PC-9 (cell line): ENCODE measurements at regions not wholly inside any gene's neighbourhood (a gene's known extent, or its start where the extent isn't known, plus 50 kb on each side); places are given as distances from the start of the nearest gene placed in this dataset.

ENCODE experiments used
- BruUV-seq: library from RNA; stranded (reverse); fragments of 400-500 nt; replicated peaks from 2 replicates; lab custom pipeline; 2021; lab: Mats Ljungman, UMichigan
- CTCF ChIA-PET: fragments of 300-600 bp; sonication (Branson Sonifier 250); formaldehyde crosslinking; loops from one replicate; lab custom pipeline; 2022; ENCODE audit warnings: antibody characterized with exemption; lab: Charles Lee
- POLR2A ChIA-PET: fragments of 300-600 bp; sonication (Branson Sonifier 250); formaldehyde crosslinking; loops from one replicate; lab custom pipeline; 2022; ENCODE audit warnings: antibody characterized with exemption; ENCODE audit not compliant: unreplicated experiment; lab: Charles Lee
- DNase-seq, 2 experiments: peaks; one replicate each; pipeline versions ENCODE4 v3.0.0 to v3.0.0-alpha.2; 2015 to 2022; ENCODE audit warnings: mixed read lengths in 1 of 2
- H2AFZ ChIP-seq: fragments of 200-600 bp; sonication (generic); 2 replicates; pipeline ENCODE4 v1.8.1; 2017; ENCODE audit warnings: antibody characterized with exemption
- H3F3A ChIP-seq: fragments of 200-600 bp; sonication (generic); 2 replicates; pipeline ENCODE4 v1.8.1; 2017; ENCODE audit warnings: antibody characterized with exemption, mild to moderate bottlenecking, low read depth; ENCODE audit not compliant: insufficient read depth
- H3K27ac ChIP-seq: fragments of 200-600 bp; sonication (generic); 2 replicates; pipeline ENCODE4 v1.6.1; 2016; ENCODE audit warnings: mixed run types
- H3K27me3 ChIP-seq: fragments of 200-600 bp; sonication (generic); 2 replicates; pipeline ENCODE4 v1.6.1; 2016; ENCODE audit warnings: low read depth, mixed run types; ENCODE audit not compliant: insufficient read depth
- H3K36me3 ChIP-seq: fragments of 200-600 bp; sonication (generic); 2 replicates; pipeline ENCODE4 v1.6.1; 2016; ENCODE audit warnings: low read depth, mixed run types
- H3K4me1 ChIP-seq: fragments of 200-600 bp; sonication (generic); replicated peaks from 2 replicates; pipeline ENCODE4 v1.6.1; 2016; ENCODE audit warnings: mixed run types; ENCODE audit not compliant: insufficient read depth
- H3K4me2 ChIP-seq: fragments of 200-600 bp; sonication (generic); 2 replicates; pipeline ENCODE4 v1.6.1; 2017; ENCODE audit warnings: mixed run types
- H3K4me3 ChIP-seq: fragments of 200-600 bp; sonication (generic); 2 replicates; pipeline ENCODE4 v1.6.1; 2016; ENCODE audit warnings: mixed run types
- H3K79me2 ChIP-seq: fragments of 200-600 bp; sonication (generic); 2 replicates; pipeline ENCODE4 v1.6.1; 2017; ENCODE audit warnings: low read depth, mixed run types
- H3K9me2 ChIP-seq: fragments of 200-600 bp; sonication (generic); 2 replicates; pipeline ENCODE4 v1.8.1; 2017; ENCODE audit warnings: mild to moderate bottlenecking; ENCODE audit not compliant: insufficient read depth
- H3K9me3 ChIP-seq: fragments of 200-600 bp; sonication (generic); 2 replicates; pipeline ENCODE4 v1.8.1; 2016; ENCODE audit warnings: low read depth; ENCODE audit not compliant: insufficient read depth
- H4K20me1 ChIP-seq: fragments of 200-600 bp; sonication (generic); 2 replicates; pipeline ENCODE4 v1.8.1; 2017; ENCODE audit not compliant: insufficient read depth
- EZH2 ChIP-seq: fragments of 200-600 bp; sonication (generic); IDR thresholded peaks from 2 replicates; pipeline ENCODE4 v1.8.0; 2017; ENCODE audit warnings: antibody characterized with exemption, low read depth
- intact Hi-C: fragments of 100-400 bp; cut with micrococcal nuclease; formaldehyde crosslinking; loops from one replicate; pipeline ENCODE4 v1.10.0; 2022; ENCODE audit not compliant: unreplicated experiment
- TF ChIP-seq, protein P1 (sequence below): fragments of 200-600 bp; sonication (generic); conservative IDR thresholded peaks from 2 replicates; pipeline ENCODE4 v1.6.1; 2017; ENCODE audit warnings: mixed run types, antibody characterized with exemption, mild to moderate bottlenecking, moderate library complexity

DNA sequence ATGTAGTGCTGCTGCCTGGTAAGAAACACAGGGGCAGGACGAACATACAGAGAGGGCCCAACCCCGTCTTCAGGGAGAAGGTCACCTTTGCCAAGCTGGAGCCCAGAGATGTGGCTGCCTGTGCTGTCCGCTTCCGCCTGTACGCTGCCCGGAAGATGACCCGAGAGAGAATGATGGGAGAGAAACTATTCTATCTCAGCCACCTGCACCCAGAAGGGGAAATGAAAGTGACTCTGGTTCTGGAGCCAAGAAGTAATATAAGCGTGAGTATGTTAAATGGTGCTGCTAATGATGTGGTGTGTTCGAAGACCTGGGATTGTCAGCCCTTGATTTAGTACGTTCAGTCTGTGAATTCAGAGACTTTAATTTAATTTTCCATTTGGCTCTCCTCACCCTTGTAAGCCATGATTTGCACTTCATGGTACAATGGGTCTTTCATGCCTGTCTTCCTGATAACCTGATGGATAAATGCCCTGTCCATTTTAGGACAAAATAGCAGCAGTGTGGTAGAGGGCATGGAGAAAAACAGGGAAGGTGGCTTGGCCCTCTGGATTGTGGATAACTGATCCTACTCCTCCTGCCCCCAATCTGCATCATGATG, 318.9 kb downstream of the SNAPC1 start:
- Histone ChIP-seq H3K9me2 (no peaks in the 10 kb centered on the region), H4K20me1 (no peaks in the 10 kb centered on the region), H2AFZ (no peak overlapping the region), H3K36me3 (no peaks in the 10 kb centered on the region), H3K27ac (no peak overlapping the region), H3K4me1 (no peaks in the 10 kb centered on the region), H3K9me3 (no peaks in the 10 kb centered on the region), H3K79me2 (no peaks in the 10 kb centered on the region), H3K4me3 (no peak overlapping the region), H3K4me2 (no peak overlapping the region), H3F3A (no peaks in the 10 kb centered on the region), H3K27me3 (no peaks in the 10 kb centered on the region)
- intact Hi-C loops: no loop called here
- no TSS peak for BruUV-seq
- DNase-seq: no peak
- TF ChIP-seq, protein P1, sequence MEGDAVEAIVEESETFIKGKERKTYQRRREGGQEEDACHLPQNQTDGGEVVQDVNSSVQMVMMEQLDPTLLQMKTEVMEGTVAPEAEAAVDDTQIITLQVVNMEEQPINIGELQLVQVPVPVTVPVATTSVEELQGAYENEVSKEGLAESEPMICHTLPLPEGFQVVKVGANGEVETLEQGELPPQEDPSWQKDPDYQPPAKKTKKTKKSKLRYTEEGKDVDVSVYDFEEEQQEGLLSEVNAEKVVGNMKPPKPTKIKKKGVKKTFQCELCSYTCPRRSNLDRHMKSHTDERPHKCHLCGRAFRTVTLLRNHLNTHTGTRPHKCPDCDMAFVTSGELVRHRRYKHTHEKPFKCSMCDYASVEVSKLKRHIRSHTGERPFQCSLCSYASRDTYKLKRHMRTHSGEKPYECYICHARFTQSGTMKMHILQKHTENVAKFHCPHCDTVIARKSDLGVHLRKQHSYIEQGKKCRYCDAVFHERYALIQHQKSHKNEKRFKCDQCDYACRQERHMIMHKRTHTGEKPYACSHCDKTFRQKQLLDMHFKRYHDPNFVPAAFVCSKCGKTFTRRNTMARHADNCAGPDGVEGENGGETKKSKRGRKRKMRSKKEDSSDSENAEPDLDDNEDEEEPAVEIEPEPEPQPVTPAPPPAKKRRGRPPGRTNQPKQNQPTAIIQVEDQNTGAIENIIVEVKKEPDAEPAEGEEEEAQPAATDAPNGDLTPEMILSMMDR: no peak
- TF ChIP-seq EZH2: no peak
- ChIA-PET CTCF (no interaction called here), POLR2A (no interaction called here)

DNA sequence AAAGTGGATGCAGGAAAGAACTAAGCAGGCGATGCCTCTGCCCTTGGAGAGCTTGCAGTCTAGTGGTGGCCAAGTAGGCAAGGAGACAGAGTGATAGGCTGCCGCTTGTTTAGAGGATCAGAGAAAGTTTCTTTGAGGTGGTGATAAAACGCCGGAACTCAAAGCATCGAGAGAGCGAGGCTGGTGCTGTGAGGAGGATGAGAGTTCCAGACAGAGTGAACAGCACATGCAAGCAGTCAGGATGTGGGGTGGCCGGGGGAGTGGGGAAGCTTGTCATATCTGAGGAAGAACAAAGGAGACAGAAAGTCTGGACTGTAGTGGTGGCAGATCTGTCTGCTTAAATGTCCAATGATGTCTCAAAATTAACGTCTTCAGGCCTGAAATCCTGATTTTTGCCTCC, 319.7 kb downstream of the SNAPC1 start:
- CTCF ChIA-PET: no interaction called here
- intact Hi-C loops: no loop called here
- POLR2A ChIA-PET: no interaction called here
- Histone ChIP-seq H3K79me2 (no peaks in the 10 kb centered on the region), H4K20me1 (no peaks in the 10 kb centered on the region), H2AFZ (no peak overlapping the region), H3K9me3 (no peaks in the 10 kb centered on the region; the same call in 1 of the 2 replicates), H3K36me3 (no peaks in the 10 kb centered on the region), H3K4me2 (no peak overlapping the region), H3K4me1 (no peaks in the 10 kb centered on the region), H3F3A (no peaks in the 10 kb centered on the region), H3K27ac (no peak overlapping the region), H3K4me3 (no peak overlapping the region), H3K9me2 (no peaks in the 10 kb centered on the region), H3K27me3 (no peaks in the 10 kb centered on the region)
- TF ChIP-seq EZH2: no peak
- TF ChIP-seq, protein P1: no peak
- no peak for DNase-seq
- no TSS peak for BruUV-seq

DNA sequence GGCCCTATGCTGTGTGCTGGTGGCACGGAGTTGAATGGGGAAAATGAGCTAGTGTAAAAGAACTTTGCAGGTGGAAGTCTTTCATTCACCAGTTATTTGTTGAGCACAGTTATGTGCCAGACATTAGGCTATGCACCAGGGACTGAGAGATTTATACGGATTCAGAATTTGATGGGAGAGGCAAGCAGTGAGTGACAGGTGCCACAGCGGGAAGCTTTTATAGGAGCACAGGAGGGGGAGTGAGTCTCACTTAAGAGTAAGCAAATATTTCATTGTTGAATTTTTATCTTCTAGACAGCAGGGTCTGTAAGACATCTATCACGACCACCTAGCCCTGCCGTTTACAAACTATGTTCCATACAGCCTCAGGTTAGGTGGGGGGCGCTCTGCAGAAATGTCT, 320.6 kb downstream of the SNAPC1 start:
- no peak overlapping the region for H3K4me3 ChIP-seq
- no peak for DNase-seq
- POLR2A ChIA-PET: interaction anchor here (0.7 kb wide), 1 partner anchor 101 kb away, joined by 6 read pairs; no protein-coding TSS in a partner anchor
- H3K36me3 ChIP-seq: no peaks in the 10 kb centered on the region
- no peaks in the 10 kb centered on the region for H4K20me1 ChIP-seq
- H3K9me2 ChIP-seq: no peaks in the 10 kb centered on the region
- no peaks in the 10 kb centered on the region for H3K4me1 ChIP-seq
- no peak overlapping the region for H3K27ac ChIP-seq
- H3F3A ChIP-seq: no peaks in the 10 kb centered on the region
- H3K9me3 ChIP-seq: no peaks in the 10 kb centered on the region; the same call in 1 of the 2 replicates
- no TSS peak for BruUV-seq
- TF ChIP-seq EZH2: no peak
- TF ChIP-seq, protein P1: no peak
- H2AFZ ChIP-seq: no peak overlapping the region
- CTCF ChIA-PET: interaction anchor here (0.6 kb wide), 1 partner anchor 19 kb away, joined by 5 read pairs; no protein-coding TSS in a partner anchor
- no peak overlapping the region for H3K4me2 ChIP-seq
- no peaks in the 10 kb centered on the region for H3K79me2 ChIP-seq
- H3K27me3 ChIP-seq: no peaks in the 10 kb centered on the region
- intact Hi-C loops: no loop called here
